Adipocyte (in vitro differentiated cells): ENCODE measurements at regions not wholly inside any gene's neighbourhood (a gene's known extent, or its start where the extent isn't known, plus 50 kb on each side); places are given as distances from the start of the nearest gene placed in this dataset.
"Not testable (repeated sequence)": the region's sequence is repeated elsewhere in the genome, so short reads cannot be mapped to it uniquely, and the experiment has no call there.

Experiments used
- DNase-seq: peaks from one replicate; pipeline ENCODE4 v3.0.0-alpha.2; 2015; ENCODE audit warnings: low read depth
- H3K27me3 ChIP-seq: replicated peaks from 2 replicates; pipeline ENCODE4 v1.7.0; 2013; ENCODE audit warnings: mild to moderate bottlenecking, low read length, moderate library complexity; ENCODE audit not compliant: control insufficient read depth, insufficient read depth
- H3K36me3 ChIP-seq: 2 replicates; pipeline ENCODE4 v1.7.0; 2013; ENCODE audit warnings: low read length, mild to moderate bottlenecking, moderate library complexity; ENCODE audit not compliant: control insufficient read depth, insufficient read depth, severe bottlenecking
- H3K4me1 ChIP-seq: 2 replicates; pipeline ENCODE4 v1.7.0; 2013; ENCODE audit warnings: mild to moderate bottlenecking, low read length, moderate library complexity; ENCODE audit not compliant: control insufficient read depth, insufficient read depth
- H3K4me3 ChIP-seq: 2 replicates; pipeline ENCODE4 v1.7.0; 2013; ENCODE audit warnings: mild to moderate bottlenecking, low read length, moderate library complexity
- H3K9ac ChIP-seq: 2 replicates; pipeline ENCODE4 v1.7.0; 2013; ENCODE audit warnings: mild to moderate bottlenecking, low read length, moderate library complexity
- H3K9me3 ChIP-seq: 2 replicates; pipeline ENCODE4 v1.7.0; 2013; ENCODE audit warnings: mild to moderate bottlenecking, low read length, moderate library complexity; ENCODE audit not compliant: control insufficient read depth

GRCh38 chr22:27596133-27596870 is 205.3 kb downstream of the MN1 start:
- H3K27me3 ChIP-seq: peaks cover 6% of the 10 kb centered on the region
- peaks cover 5% of the 10 kb centered on the region for H3K4me1 ChIP-seq
- H3K9me3 ChIP-seq: no peaks in the 10 kb centered on the region
- no peak overlapping the region for H3K9ac ChIP-seq
- no peak for DNase-seq
- H3K36me3 ChIP-seq: no peaks in the 10 kb centered on the region
- H3K4me3 ChIP-seq: no peak overlapping the region

DNA sequence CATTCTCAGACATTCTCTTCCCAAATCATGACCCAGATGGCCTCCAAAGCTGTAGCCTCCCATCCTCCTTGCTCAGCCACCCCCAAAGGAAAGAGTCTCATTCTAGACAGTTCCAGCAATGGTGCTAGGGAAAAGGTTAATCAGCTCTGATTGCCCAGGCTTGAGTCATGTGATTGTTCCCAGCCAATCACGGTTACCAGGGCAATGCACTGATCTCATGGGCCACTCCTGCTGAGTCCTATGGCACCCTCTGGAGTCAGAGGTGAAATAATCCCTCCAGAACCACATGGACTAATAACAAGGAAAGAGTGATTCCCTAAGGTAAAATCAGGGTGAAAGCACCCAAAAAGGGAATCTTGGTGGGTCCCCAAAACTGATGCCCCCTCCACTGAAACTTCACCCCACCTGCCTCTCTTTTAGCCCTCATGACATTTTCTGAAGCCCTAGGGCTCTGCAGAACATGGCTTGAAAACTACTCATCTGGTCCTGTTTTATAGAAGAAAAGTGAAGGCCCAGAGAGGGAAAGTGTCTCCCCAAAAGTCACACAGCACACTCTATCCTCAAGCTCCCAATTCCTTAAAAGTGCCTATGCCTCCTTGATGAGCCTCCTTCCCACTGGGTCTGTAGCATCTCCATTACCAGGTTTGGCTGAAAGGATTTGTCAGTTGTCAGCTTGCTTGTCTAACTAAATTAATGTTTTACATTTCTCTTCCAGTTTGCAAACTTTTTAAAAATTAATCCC is 203.7 kb downstream of the MN1 start:
- Histone ChIP-seq H3K9me3 (no peaks in the 10 kb centered on the region), H3K27me3 (peaks cover 5% of the 10 kb centered on the region), H3K36me3 (no peaks in the 10 kb centered on the region), H3K9ac (no peak overlapping the region), H3K4me1 (peaks cover 5% of the 10 kb centered on the region), H3K4me3 (no peak overlapping the region)
- no peak for DNase-seq

GRCh38 chr22:27598792-27599191 is 202.8 kb downstream of the MN1 start:
- peaks cover 12% of the 10 kb centered on the region for H3K27me3 ChIP-seq
- peaks cover 5% of the 10 kb centered on the region for H3K4me1 ChIP-seq
- no peak overlapping the region for H3K9ac ChIP-seq
- no peak for DNase-seq
- no peak overlapping the region for H3K4me3 ChIP-seq
- H3K9me3 ChIP-seq: no peaks in the 10 kb centered on the region
- H3K36me3 ChIP-seq: no peaks in the 10 kb centered on the region

- no peak for DNase-seq
- no peak overlapping the region for H3K9ac ChIP-seq
- H3K27me3 ChIP-seq: peaks cover 25% of the 10 kb centered on the region
- no peak overlapping the region for H3K4me3 ChIP-seq
- H3K36me3 ChIP-seq: no peaks in the 10 kb centered on the region
- H3K4me1 ChIP-seq: peaks cover 5% of the 10 kb centered on the region
- H3K9me3 ChIP-seq: peaks cover 7% of the 10 kb centered on the region
Observed at GRCh38 chr22:27601195-27601594, 200.4 kb downstream of the MN1 start.

DNA sequence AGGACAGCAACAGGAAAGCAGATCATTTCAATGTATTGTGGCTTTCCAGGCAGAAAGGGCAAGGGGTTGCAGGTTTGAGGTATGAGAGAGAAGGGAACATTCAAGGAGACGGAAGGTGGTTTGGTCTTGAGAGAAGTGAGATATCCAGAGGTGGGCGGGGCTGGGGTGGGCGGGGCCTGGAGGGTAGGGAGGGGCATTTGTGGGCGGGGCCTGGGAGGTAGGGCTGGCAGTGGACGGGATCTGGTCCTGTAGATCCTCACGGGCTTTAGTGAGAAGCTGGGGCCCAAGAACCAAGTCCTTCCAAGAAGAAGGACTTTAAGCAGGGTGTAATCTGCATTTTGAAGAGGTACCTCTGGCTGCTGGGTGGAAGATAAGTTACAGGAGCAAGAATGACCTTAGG is 199.2 kb downstream of the MN1 start:
- Histone ChIP-seq H3K9ac (no peak overlapping the region), H3K4me1 (peaks cover 5% of the 10 kb centered on the region), H3K4me3 (no peak overlapping the region), H3K36me3 (no peaks in the 10 kb centered on the region), H3K27me3 (peaks cover 25% of the 10 kb centered on the region), H3K9me3 (peaks cover 7% of the 10 kb centered on the region)
- no peak for DNase-seq

- Histone ChIP-seq H3K4me3 (no peak overlapping the region), H3K9me3 (peaks cover 7% of the 10 kb centered on the region), H3K27me3 (peaks cover 25% of the 10 kb centered on the region), H3K36me3 (no peaks in the 10 kb centered on the region), H3K9ac (no peak overlapping the region), H3K4me1 (peaks cover 5% of the 10 kb centered on the region)
- no peak for DNase-seq
Observed at GRCh38 chr22:27603111-27603799, 198.3 kb downstream of the MN1 start.

- Histone ChIP-seq H3K27me3 (peaks cover 25% of the 10 kb centered on the region), H3K36me3 (no peaks in the 10 kb centered on the region), H3K4me1 (peaks cover 5% of the 10 kb centered on the region), H3K4me3 (no peak overlapping the region), H3K9ac (no peak overlapping the region), H3K9me3 (peaks cover 7% of the 10 kb centered on the region)
- DNase-seq: peak; percentile 41
Observed at GRCh38 chr22:27603800-27604144, 197.8 kb downstream of the MN1 start.

DNA sequence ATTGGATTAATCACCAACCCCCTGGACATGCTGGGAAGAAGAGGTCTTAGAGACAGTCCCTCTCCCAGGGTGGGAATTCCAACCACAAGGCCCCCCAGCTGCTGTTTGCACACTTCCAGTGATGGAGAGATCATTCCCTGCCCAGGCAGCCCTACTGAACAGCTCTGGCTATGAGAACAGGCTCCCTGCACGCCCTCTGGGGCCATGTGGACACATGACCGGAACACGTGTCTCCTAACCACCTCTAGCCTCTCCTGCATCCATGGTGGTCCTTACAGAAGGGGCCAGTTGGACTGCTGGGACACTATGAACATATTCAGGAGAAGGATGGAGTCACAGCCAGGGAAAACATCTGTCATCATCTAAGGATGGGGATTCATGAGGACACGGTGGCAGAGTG is 196.2 kb downstream of the MN1 start:
- no peak overlapping the region for H3K9ac ChIP-seq
- H3K27me3 ChIP-seq: peaks cover 25% of the 10 kb centered on the region
- H3K4me1 ChIP-seq: peaks cover 5% of the 10 kb centered on the region
- H3K36me3 ChIP-seq: no peaks in the 10 kb centered on the region
- no peak overlapping the region for H3K4me3 ChIP-seq
- H3K9me3 ChIP-seq: peaks cover 7% of the 10 kb centered on the region
- DNase-seq: no peak

GRCh38 chr22:27607750-27608149 is 193.8 kb downstream of the MN1 start:
- H3K4me1 ChIP-seq, H3K36me3 ChIP-seq, DNase-seq, H3K4me3 ChIP-seq, H3K9me3 ChIP-seq, H3K9ac ChIP-seq: not testable (repeated sequence)
- H3K27me3 ChIP-seq: peaks cover 29% of the 10 kb centered on the region

- no peak for DNase-seq
- peaks cover 26% of the 10 kb centered on the region for H3K27me3 ChIP-seq
- H3K9me3 ChIP-seq: peaks cover 4% of the 10 kb centered on the region
- H3K4me1 ChIP-seq: no peaks in the 10 kb centered on the region
- no peak overlapping the region for H3K4me3 ChIP-seq
- H3K9ac ChIP-seq: no peak overlapping the region
- H3K36me3 ChIP-seq: no peaks in the 10 kb centered on the region
Observed at GRCh38 chr22:27609451-27609888, 192.1 kb downstream of the MN1 start.

DNA sequence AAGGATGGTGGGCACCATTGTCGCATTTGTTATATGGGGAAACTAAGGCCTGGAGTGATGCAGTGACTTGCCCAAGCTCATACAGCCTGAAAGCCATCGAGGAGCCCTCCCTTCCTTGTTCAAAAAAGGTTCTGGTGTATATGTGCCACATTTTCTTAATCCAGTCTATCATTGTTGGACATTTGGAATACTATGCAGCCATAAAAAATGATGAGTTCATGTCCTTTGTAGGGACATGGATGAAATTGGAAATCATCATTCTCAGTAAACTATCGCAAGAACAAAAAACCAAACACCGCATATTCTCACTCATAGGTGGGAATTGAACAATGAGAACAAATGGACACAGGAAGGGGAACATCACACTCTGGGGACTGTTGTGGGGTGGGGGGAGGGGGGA is 191.4 kb downstream of the MN1 start:
- peaks cover 29% of the 10 kb centered on the region for H3K27me3 ChIP-seq
- H3K4me3 ChIP-seq, H3K36me3 ChIP-seq, H3K9ac ChIP-seq, H3K9me3 ChIP-seq, H3K4me1 ChIP-seq, DNase-seq: not testable (repeated sequence)
